ENCODE measurements at regions not wholly inside any gene's neighbourhood (a gene's known extent, or its start where the extent isn't known, plus 50 kb on each side); places are given as distances from the start of the nearest gene placed in this dataset.
A peak's percentile ranks its signal among the peaks of the same experiment; 100 is the strongest.

DNA sequence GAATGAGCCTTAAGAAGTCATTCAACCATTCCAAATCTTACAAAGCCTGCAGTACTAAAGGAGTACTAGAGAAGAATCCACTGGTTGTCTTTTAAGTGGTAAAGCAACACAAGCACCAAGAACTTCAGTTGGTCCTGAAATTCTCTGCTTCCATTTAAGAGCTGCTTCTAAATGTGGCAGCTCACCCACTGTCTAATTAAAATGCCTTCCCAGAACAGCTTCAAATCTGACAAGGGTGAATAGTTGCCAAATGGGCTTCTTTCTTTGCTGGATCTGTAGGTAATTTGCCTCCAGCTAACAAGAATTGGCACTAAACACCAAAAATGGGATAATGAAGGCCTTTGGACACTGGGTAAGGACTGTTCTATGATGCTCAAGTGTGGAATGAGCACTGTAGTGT is 72.2 kb upstream of the NAP1L1 start:
- H3K4me3 ChIP-seq (replicated peaks in 1 of 2; ENCODE audit: low read depth in 2 of 2, low read length in 2 of 2): no peak overlapping the region
- TF ChIP-seq, protein P1, sequence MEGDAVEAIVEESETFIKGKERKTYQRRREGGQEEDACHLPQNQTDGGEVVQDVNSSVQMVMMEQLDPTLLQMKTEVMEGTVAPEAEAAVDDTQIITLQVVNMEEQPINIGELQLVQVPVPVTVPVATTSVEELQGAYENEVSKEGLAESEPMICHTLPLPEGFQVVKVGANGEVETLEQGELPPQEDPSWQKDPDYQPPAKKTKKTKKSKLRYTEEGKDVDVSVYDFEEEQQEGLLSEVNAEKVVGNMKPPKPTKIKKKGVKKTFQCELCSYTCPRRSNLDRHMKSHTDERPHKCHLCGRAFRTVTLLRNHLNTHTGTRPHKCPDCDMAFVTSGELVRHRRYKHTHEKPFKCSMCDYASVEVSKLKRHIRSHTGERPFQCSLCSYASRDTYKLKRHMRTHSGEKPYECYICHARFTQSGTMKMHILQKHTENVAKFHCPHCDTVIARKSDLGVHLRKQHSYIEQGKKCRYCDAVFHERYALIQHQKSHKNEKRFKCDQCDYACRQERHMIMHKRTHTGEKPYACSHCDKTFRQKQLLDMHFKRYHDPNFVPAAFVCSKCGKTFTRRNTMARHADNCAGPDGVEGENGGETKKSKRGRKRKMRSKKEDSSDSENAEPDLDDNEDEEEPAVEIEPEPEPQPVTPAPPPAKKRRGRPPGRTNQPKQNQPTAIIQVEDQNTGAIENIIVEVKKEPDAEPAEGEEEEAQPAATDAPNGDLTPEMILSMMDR (IDR thresholded peaks at IDR 0.05; ENCODE audit: low read depth, low read length): no peak
- no peak for DNase-seq (ENCODE audit: low read depth in 2 of 2)

DNA sequence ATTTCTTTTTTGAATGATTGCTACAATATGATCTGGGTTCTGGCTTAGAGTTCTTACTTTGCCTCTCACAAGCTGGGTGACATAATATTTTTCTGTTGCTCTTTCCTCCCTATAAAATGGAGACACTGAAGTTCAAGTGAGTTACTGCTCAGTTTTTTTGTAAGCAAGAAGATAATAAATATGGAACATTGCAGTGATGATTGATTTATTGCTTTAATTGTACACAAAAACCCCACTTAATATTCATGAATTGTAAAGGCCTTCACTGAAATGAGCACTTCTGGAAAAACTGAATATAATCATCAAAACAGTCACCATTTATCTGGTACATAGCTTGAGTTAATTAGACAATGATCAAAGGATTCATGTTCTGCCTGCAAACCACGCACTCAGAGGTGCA is 71.8 kb upstream of the NAP1L1 start:
- H3K4me3 ChIP-seq (replicated peaks in 1 of 2; ENCODE audit: low read depth in 2 of 2, low read length in 2 of 2): no peak overlapping the region
- TF ChIP-seq, protein P1 (IDR thresholded peaks at IDR 0.05; ENCODE audit: low read depth, low read length): no peak
- no peak for DNase-seq (ENCODE audit: low read depth in 2 of 2)

DNA sequence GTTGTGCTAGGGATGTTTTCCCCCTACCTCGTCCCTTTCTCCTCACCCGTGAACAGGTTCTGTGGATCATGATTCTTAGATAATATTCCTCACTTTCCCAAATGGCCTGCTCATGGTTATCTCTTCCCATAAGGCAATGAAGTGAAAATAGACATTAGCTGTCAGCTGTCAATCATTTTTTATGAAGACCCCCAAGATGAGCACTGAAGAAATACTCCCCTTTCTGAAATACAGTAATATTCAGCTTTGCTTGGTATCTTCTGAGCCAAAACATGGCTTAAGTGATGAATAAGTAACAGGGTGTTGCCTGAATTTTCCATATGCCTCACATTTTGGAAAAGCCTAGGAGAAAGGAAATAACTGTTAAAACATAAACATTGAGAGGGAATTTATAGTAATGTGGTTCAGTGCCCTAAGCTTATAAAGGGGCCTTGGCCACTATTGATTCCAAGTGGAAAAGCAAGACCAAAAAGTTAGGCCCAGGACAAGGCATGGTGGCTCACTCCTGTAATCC is 70.7 kb upstream of the NAP1L1 start:
- DNase-seq (ENCODE audit: low read depth in 2 of 2): no peak
- TF ChIP-seq, protein P1 (IDR thresholded peaks at IDR 0.05; ENCODE audit: low read depth, low read length): no peak
- no peak overlapping the region for H3K4me3 ChIP-seq (replicated peaks in 1 of 2; ENCODE audit: low read depth in 2 of 2, low read length in 2 of 2)

DNA sequence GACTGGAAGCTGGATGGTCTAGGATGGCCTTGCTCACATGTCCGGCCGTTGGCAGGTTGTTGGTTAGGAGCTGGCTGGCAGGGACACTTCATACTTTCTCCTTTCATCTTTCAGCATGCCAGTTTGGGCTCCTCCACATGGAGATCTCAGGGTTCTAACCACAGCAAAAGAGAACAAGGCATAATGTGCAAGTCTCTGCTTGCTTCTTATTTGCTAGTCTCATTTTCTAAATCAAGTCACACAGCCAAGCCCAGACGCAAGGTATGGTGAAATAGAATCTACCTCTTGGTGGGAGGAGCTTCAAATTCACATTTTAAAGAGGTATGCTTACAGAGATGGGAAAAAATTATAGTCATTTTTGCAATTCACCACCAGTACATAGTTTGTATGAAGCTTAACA is 69.1 kb upstream of the NAP1L1 start:
- H3K4me3 ChIP-seq (replicated peaks in 1 of 2; ENCODE audit: low read depth in 2 of 2, low read length in 2 of 2): no peak overlapping the region
- DNase-seq (ENCODE audit: low read depth in 2 of 2): no peak
- TF ChIP-seq, protein P1 (IDR thresholded peaks at IDR 0.05; ENCODE audit: low read depth, low read length): no peak

DNA sequence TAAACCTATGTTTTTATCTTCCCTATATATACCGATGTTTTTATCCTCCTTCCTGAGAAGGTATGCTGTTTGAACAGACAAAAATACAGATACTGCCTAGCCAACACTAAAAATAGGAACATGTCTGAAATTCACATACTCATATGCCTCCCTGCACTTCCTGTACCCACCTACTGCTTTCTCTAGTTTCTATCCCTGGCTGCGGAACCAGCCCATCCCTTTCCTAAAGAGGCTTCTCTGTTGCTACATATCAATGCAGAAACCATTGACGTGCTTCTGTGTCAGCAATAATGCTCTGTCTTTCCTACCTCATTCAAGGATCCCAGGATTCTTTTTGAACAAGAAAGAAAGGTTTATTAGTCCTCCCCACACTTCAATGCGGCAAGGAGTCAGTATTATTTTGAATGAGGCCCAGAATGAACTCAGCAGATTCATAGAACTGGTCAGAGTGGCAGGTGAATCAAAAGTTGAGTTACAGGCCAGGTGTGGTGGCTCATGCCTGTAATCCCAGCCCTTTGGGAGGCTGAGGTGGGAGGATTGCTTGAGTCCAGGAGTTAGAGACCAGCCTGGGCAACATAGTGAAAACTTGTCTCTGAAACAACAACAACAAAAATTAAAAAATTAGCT is 67.8 kb upstream of the NAP1L1 start:
- DNase-seq (ENCODE audit: low read depth in 2 of 2): peak; percentile 13 to 26
- TF ChIP-seq, protein P1 (IDR thresholded peaks at IDR 0.05; ENCODE audit: low read depth, low read length): no peak
- H3K4me3 ChIP-seq (replicated peaks in 1 of 2; ENCODE audit: low read depth in 2 of 2, low read length in 2 of 2): no peak overlapping the region

DNA sequence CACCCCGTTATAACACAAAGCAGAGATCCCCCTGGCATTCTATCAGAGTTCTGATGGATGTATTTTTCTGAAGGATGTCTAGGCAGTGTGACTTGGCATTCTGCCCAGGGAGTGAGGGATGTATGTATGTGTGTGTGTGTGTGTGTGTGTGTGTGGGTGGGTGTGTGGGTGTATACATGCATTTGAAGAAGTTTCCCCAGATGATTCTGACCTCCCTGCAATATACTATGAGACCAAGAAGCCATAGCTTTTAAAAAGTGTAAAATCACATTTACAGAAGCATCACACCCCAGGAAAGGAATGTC is 59.7 kb upstream of the NAP1L1 start:
- no peak overlapping the region for H3K4me3 ChIP-seq (replicated peaks in 1 of 2; ENCODE audit: low read depth in 2 of 2, low read length in 2 of 2)
- DNase-seq (ENCODE audit: low read depth in 2 of 2): peak; percentile 64 to 72
- TF ChIP-seq, protein P1 (IDR thresholded peaks at IDR 0.05; ENCODE audit: low read depth, low read length): no peak
